Mucosa of descending colon (tissue), 3 donors: ENCODE measurements at regions not wholly inside any gene's neighbourhood (a gene's known extent, or its start where the extent isn't known, plus 50 kb on each side); places are given as distances from the start of the nearest gene placed in this dataset.

Source experiments
- ATAC-seq: fragments of 200-7000 bp; cut with Tn5 transposase; one replicate; pipeline ENCODE4 v1.9.1; 2020; ENCODE audit warnings: mild to moderate bottlenecking, moderate library complexity
- DNase-seq, 3 donors: peaks; one replicate each; pipeline ENCODE4 v3.0.0-alpha.2; 2020
- H3K36me3 ChIP-seq: fragments of 200-600 bp; one replicate; pipeline ENCODE4 v1.8.0; 2021; ENCODE audit warnings: low read depth, mild to moderate bottlenecking
- H3K4me1 ChIP-seq: fragments of 200-600 bp; one replicate; pipeline ENCODE4 v1.8.0; 2021; ENCODE audit warnings: low read depth, mild to moderate bottlenecking
- H3K4me3 ChIP-seq: fragments of 200-600 bp; one replicate; pipeline ENCODE4 v1.8.0; 2021; ENCODE audit warnings: mild to moderate bottlenecking
- H3K9me3 ChIP-seq: fragments of 200-600 bp; one replicate; pipeline ENCODE4 v1.8.0; 2021; ENCODE audit warnings: mild to moderate bottlenecking
- intact Hi-C, 2 donors: fragments of 100-400 bp; cut with DNase I in 1 of 2; cut with micrococcal nuclease in 1 of 2; formaldehyde crosslinking; loops; one replicate each; pipeline versions ENCODE4 v1.11.0 to v1.11.1; 2022; cut with DNase I, micrococcal nuclease
- TF ChIP-seq, protein P1 (sequence below): fragments of 200-600 bp; IDR thresholded peaks from one replicate; pipeline ENCODE4 v1.8.0; 2022; ENCODE audit warnings: antibody characterized with exemption, mild to moderate bottlenecking
- donor health status: DM: no; HTN: no; CAD: no; lungs with moderate emphysema.
- donor health status: DM: no; HTN: no; CAD: no.
- donor health status: DM: no; HTN: yes; CAD: no.

- TF ChIP-seq, protein P1, sequence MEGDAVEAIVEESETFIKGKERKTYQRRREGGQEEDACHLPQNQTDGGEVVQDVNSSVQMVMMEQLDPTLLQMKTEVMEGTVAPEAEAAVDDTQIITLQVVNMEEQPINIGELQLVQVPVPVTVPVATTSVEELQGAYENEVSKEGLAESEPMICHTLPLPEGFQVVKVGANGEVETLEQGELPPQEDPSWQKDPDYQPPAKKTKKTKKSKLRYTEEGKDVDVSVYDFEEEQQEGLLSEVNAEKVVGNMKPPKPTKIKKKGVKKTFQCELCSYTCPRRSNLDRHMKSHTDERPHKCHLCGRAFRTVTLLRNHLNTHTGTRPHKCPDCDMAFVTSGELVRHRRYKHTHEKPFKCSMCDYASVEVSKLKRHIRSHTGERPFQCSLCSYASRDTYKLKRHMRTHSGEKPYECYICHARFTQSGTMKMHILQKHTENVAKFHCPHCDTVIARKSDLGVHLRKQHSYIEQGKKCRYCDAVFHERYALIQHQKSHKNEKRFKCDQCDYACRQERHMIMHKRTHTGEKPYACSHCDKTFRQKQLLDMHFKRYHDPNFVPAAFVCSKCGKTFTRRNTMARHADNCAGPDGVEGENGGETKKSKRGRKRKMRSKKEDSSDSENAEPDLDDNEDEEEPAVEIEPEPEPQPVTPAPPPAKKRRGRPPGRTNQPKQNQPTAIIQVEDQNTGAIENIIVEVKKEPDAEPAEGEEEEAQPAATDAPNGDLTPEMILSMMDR, result no peak
- intact Hi-C loops, result no loop called here
- ATAC-seq, result no peak
- no peaks in the 10 kb centered on the region for H3K9me3 ChIP-seq
- H3K36me3 ChIP-seq, result no peaks in the 10 kb centered on the region
- H3K4me1 ChIP-seq, result no peaks in the 10 kb centered on the region
- no peak overlapping the region for H3K4me3 ChIP-seq
- DNase-seq, result no peak
Measured at GRCh38 chr1:112074711-112075110, 85.2 kb upstream of the KCND3 start.

DNA sequence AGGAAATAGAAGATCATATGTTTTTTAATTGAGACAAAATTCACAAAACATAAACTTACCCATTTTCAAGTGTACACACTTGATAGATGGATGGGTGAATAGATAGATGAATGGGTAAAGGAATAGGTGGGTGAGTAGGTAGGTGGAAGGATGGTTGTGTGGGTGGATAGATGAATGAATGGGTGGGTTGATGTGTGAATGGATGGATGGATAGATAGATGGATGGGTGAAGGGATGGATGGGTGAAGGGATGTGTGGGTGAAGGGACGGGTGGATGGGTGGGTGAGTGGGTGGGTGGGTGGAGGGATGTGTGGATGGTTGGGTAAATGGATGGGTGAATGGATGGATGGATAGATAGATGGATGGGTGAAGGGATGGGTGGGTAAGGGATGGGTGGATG is 86.1 kb upstream of the KCND3 start:
- Histone ChIP-seq H3K4me1 (no peaks in the 10 kb centered on the region), H3K9me3 (no peaks in the 10 kb centered on the region), H3K36me3 (no peaks in the 10 kb centered on the region), H3K4me3 (no peak overlapping the region)
- intact Hi-C loops, result no loop called here
- DNase-seq, result no peak
- ATAC-seq, result no peak
- TF ChIP-seq, protein P1, result no peak

GRCh38 chr1:112079446-112079845 is 90.0 kb upstream of the KCND3 start:
- Histone ChIP-seq H3K9me3 (no peaks in the 10 kb centered on the region), H3K4me1 (no peaks in the 10 kb centered on the region), H3K36me3 (no peaks in the 10 kb centered on the region), H3K4me3 (no peak overlapping the region)
- no peak for DNase-seq
- ATAC-seq, result no peak
- intact Hi-C loops, result no loop called here
- TF ChIP-seq, protein P1, result no peak

DNA sequence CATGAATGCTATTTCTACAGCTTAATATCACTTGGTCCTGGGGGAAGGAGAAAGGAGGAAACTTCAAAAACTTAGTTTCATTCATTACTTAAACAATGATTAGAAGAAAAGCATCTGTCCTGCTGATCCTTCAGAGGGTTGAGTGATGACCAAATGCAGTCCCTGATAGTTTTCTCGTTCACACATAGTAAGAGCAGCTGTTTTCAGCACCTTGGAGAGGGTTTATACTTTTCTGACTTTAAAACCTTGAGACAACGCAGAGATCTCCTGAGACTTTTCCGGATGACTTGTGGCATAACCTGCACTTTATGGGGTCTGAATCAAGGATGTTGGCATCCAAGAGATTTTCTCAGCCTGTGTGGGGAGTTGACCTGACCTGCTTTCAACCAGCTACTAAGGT is 94.0 kb upstream of the KCND3 start:
- H3K4me1 ChIP-seq, result no peaks in the 10 kb centered on the region
- ATAC-seq (no peak), DNase-seq (no peak)
- H3K9me3 ChIP-seq, result no peaks in the 10 kb centered on the region
- H3K36me3 ChIP-seq, result no peaks in the 10 kb centered on the region
- intact Hi-C loops, result no loop called here
- H3K4me3 ChIP-seq, result no peak overlapping the region
- TF ChIP-seq, protein P1, result no peak

DNA sequence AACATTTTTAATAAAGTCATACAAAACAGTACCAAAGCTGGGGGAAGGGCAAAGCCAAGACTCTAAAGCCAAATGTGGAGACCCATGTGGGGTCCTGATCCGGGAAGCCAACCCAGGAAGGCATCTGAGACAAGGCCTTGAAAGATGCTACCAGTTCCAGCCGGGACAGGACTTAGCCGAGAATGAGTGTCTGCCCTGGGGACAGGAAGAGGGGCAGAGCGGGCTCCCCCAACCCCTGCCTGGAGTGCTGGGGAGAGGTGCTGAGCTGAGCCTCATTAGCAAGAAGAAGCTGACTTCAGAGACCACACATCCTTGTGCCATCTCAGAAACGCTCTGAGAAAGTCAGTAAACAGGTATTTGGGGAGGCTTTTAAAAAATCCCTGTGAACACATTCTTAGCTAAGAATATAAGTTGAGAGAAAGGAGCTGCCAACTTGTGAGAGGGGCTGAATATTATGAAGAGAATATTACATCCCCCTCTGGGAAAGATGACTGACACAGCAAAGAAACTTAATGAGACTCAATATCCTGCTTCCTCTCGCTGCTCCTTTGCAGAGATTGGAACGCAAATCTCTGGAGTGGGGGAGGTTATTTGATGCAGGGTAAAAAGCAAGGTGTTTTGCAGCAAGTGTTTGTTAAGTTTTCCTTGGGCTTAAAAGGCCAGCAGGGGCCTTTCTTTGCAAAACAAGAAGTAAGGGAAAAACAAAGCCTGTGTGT is 103.3 kb upstream of the KCND3 start:
- no peak overlapping the region for H3K4me3 ChIP-seq
- DNase-seq (no peak), ATAC-seq (no peak)
- TF ChIP-seq, protein P1, result no peak
- intact Hi-C loops, result no loop called here
- no peaks in the 10 kb centered on the region for H3K4me1 ChIP-seq
- H3K36me3 ChIP-seq, result no peaks in the 10 kb centered on the region
- no peaks in the 10 kb centered on the region for H3K9me3 ChIP-seq

GRCh38 chr1:112093372-112093694 is 103.9 kb upstream of the KCND3 start:
- no peak for ATAC-seq
- intact Hi-C loops, result no loop called here
- no peaks in the 10 kb centered on the region for H3K9me3 ChIP-seq
- DNase-seq, result no peak
- H3K36me3 ChIP-seq, result no peaks in the 10 kb centered on the region
- TF ChIP-seq, protein P1, result no peak
- no peak overlapping the region for H3K4me3 ChIP-seq
- H3K4me1 ChIP-seq, result no peaks in the 10 kb centered on the region
